ENCODE measurements at regions not wholly inside any gene's neighbourhood (a gene's known extent, or its start where the extent isn't known, plus 50 kb on each side); places are given as distances from the start of the nearest gene placed in this dataset.

- CTCF ChIA-PET = interaction anchor here (0.9 to 1.4 kb wide), 3 partner anchors 12 to 288 kb away, joined by 3 to 6 read pairs (median 4); no protein-coding TSS in a partner anchor
- no peak for TF ChIP-seq CTCF (IDR thresholded peaks at IDR 0.05; ENCODE audit: control extremely low read depth, extremely low read depth, low read depth, missing control alignments)
- DNase-seq (ENCODE audit: extremely low spot score) = no peak
- POLR2A ChIA-PET = no interaction called here
Observed at GRCh38 chr1:25135909-25136308, 96.4 kb downstream of the SYF2 start.

GRCh38 chr1:25134801-25135461, 97.4 kb downstream of the SYF2 start:
- no peak for DNase-seq (ENCODE audit: extremely low spot score)
- POLR2A ChIA-PET = no interaction called here
- CTCF ChIA-PET = interaction anchor here (0.9 to 1.5 kb wide), 4 partner anchors 13 to 287 kb away, joined by 3 to 6 read pairs (median 4); no protein-coding TSS in a partner anchor
- no peak for TF ChIP-seq CTCF (IDR thresholded peaks at IDR 0.05; ENCODE audit: control extremely low read depth, extremely low read depth, low read depth, missing control alignments)

- DNase-seq (ENCODE audit: extremely low spot score) = no peak
- TF ChIP-seq CTCF (IDR thresholded peaks at IDR 0.05; ENCODE audit: control extremely low read depth, extremely low read depth, low read depth, missing control alignments) = no peak
- POLR2A ChIA-PET = no interaction called here
- CTCF ChIA-PET = interaction anchor here (1.5 kb wide), 1 partner anchor 22 kb away, joined by 5 read pairs; no protein-coding TSS in a partner anchor
Observed at GRCh38 chr1:25134307-25134706, 98.0 kb downstream of the SYF2 start.

- no peak for DNase-seq (ENCODE audit: extremely low spot score)
- TF ChIP-seq CTCF (IDR thresholded peaks at IDR 0.05; ENCODE audit: control extremely low read depth, extremely low read depth, low read depth, missing control alignments) = no peak
- CTCF ChIA-PET = interaction anchor here (0.6 to 1.1 kb wide), 2 partner anchors 8 to 30 kb away, joined by 3 read pairs; no protein-coding TSS in a partner anchor
- POLR2A ChIA-PET = no interaction called here
Observed at GRCh38 chr1:25131794-25132193, 100.5 kb downstream of the SYF2 start.

GRCh38 chr1:25130895-25131294, 101.4 kb downstream of the SYF2 start:
- TF ChIP-seq CTCF (IDR thresholded peaks at IDR 0.05; ENCODE audit: control extremely low read depth, extremely low read depth, low read depth, missing control alignments) = no peak
- DNase-seq (ENCODE audit: extremely low spot score) = no peak
- ChIA-PET POLR2A (no interaction called here), CTCF (interaction anchor here (1.0 to 1.1 kb wide), 3 partner anchors 9 to 57 kb away, joined by 3 read pairs; no protein-coding TSS in a partner anchor)

GRCh38 chr1:25129380-25129779, 102.9 kb downstream of the SYF2 start:
- ChIA-PET CTCF (interaction anchor here (1.0 to 2.6 kb wide), 5 partner anchors 10 to 281 kb away, joined by 3 to 7 read pairs (median 4); no protein-coding TSS in a partner anchor), POLR2A (no interaction called here)
- TF ChIP-seq CTCF (IDR thresholded peaks at IDR 0.05; ENCODE audit: control extremely low read depth, extremely low read depth, low read depth, missing control alignments) = no peak
- no peak for DNase-seq (ENCODE audit: extremely low spot score)
